AG09319 (cell line): ENCODE measurements at regions not wholly inside any gene's neighbourhood (a gene's known extent, or its start where the extent isn't known, plus 50 kb on each side); places are given as distances from the start of the nearest gene placed in this dataset.
"Not testable (repeated sequence)": the region's sequence is repeated elsewhere in the genome, so short reads cannot be mapped to it uniquely, and the experiment has no call there.

Source experiments
- DNase-seq: peaks from one replicate; pipeline ENCODE4 v3.0.0-alpha.2; 2010; ENCODE audit warnings: low read depth; ENCODE audit errors: extremely low read depth
- TF ChIP-seq, protein P1 (sequence below): IDR thresholded peaks from 2 replicates; pipeline ENCODE4 v1.5.1; 2011; ENCODE audit warnings: low read depth, mild to moderate bottlenecking, inconsistent platforms, low read length, moderate library complexity

- DNase-seq, result no peak
- TF ChIP-seq, protein P1, sequence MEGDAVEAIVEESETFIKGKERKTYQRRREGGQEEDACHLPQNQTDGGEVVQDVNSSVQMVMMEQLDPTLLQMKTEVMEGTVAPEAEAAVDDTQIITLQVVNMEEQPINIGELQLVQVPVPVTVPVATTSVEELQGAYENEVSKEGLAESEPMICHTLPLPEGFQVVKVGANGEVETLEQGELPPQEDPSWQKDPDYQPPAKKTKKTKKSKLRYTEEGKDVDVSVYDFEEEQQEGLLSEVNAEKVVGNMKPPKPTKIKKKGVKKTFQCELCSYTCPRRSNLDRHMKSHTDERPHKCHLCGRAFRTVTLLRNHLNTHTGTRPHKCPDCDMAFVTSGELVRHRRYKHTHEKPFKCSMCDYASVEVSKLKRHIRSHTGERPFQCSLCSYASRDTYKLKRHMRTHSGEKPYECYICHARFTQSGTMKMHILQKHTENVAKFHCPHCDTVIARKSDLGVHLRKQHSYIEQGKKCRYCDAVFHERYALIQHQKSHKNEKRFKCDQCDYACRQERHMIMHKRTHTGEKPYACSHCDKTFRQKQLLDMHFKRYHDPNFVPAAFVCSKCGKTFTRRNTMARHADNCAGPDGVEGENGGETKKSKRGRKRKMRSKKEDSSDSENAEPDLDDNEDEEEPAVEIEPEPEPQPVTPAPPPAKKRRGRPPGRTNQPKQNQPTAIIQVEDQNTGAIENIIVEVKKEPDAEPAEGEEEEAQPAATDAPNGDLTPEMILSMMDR, result no peak
These were observed 657.7 kb upstream of the TBL1XR1 start for GRCh38 chr3:177855021-177855420.

- DNase-seq, result no peak
- TF ChIP-seq, protein P1, result no peak
These were observed 662.9 kb upstream of the TBL1XR1 start for GRCh38 chr3:177860184-177860583.

- no peak for DNase-seq
- TF ChIP-seq, protein P1, result no peak
These were observed 665.7 kb upstream of the TBL1XR1 start for GRCh38 chr3:177862962-177863491.

GRCh38 chr3:177871267-177871666 lies 665.0 kb upstream of the KCNMB2 start:
- not testable (repeated sequence) for DNase-seq

DNA sequence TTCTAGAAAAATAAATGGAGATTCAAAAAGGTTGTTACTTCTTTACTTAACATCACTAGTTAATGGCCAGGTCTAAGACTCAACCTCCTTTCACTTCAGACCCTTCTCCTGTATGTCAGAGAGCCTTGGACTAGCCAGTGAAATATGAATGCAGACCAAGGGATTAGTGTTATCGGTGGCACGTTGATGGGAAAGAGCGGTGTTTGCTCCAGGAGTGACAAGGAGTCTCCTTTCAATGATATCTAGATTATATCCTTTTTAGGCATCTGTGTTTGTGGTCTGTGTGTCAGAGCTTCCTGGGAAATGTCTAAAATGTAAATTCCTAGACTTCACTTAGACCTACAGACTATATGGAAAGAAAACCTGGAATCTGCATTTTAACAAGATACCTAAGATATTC lies 658.0 kb upstream of the KCNMB2 start:
- DNase-seq, result no peak
- TF ChIP-seq, protein P1, result no peak

DNA sequence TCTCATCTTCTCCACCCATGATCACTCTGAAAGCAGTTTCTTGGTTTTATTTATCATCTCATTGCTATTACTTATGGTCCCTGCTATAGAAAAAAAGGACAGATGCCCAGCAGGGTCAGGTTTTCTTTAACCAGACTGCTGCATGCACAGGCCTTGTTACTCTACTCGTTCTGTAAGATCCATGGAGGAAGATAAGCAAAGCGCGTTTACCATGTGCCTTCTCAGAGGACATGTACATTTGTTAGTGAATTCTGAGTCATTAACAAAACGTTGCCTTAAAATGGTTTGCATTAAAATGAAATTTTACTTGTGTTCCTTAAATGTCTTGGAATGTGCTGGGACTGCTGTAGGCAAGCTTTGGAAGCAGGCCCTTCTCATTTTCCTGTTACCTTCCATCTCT lies 657.3 kb upstream of the KCNMB2 start:
- TF ChIP-seq, protein P1, result no peak
- no peak for DNase-seq

DNA sequence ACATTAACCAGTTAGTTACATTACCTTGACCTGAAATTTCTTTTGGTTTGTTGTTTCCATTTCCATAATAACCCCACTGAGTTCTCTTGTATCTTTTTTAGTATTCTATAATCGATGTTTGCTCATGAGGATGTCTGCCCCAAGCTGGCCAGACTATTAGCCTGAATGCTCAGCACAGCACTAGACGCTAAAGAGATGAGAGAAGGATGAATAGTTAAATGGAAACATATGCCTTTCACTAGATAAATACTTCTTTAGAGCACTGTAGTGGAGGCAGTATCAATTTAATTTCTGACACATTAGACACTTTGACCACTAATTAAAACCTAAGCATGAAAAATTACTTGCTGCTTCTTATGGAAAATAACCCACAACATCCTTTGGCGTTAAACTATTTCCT lies 654.9 kb upstream of the KCNMB2 start:
- DNase-seq, result no peak
- TF ChIP-seq, protein P1, result no peak

DNA sequence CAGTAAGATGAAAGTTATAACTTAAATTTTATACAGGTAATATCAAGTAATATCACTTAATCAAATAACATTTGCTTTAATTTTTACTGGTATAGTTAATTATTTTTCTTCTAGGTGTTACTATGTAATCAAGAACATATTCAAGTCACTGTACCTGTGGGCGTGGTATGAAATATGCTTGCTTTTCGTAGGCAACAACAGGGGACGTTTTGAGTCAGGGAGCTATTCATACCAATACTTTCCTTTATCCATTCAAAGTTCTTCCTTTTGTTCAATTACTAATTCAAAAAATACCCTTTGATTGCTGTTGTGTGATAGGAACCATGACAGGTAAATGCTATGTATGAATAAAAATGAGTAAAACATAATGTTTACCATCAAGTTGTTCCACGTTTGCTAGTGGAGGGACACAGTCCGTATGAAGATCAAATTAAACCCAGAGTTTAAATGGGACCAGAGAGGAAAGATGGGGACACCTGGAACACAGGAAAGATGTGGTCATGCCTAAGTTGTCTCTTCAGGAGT lies 654.0 kb upstream of the KCNMB2 start:
- TF ChIP-seq, protein P1, result no peak

More for the DNA sequence above, 654.0 kb upstream of the KCNMB2 start:
- no peak for DNase-seq
